Stimulated activated naive CD8-positive, alpha-beta T cell treated with anti-CD3 and anti-CD28 coated beads, Interleukin-15, Interleukin-2, amounts not matched to agents 100 ng/mL and 50 ng/mL, for 24 hours (primary cell): ENCODE measurements at regions not wholly inside any gene's neighbourhood (a gene's known extent, or its start where the extent isn't known, plus 50 kb on each side); places are given as distances from the start of the nearest gene placed in this dataset.
"Not testable (repeated sequence)": the region's sequence is repeated elsewhere in the genome, so short reads cannot be mapped to it uniquely, and the experiment has no call there.

Experiments used
- H3K27ac Mint-ChIP-seq: one replicate; pipeline ENCODE4 v1.8.0; 2021; ENCODE audit warnings: mild to moderate bottlenecking, mixed read lengths
- H3K27me3 Mint-ChIP-seq: one replicate; pipeline ENCODE4 v1.8.0; 2021; ENCODE audit warnings: mixed read lengths
- H3K36me3 Mint-ChIP-seq: one replicate; pipeline ENCODE4 v1.8.0; 2021; ENCODE audit warnings: low read depth, mixed read lengths
- H3K4me1 Mint-ChIP-seq: one replicate; pipeline ENCODE4 v1.8.0; 2021; ENCODE audit warnings: low read depth, mixed read lengths
- H3K4me3 Mint-ChIP-seq: one replicate; pipeline ENCODE4 v1.8.0; 2021; ENCODE audit warnings: mild to moderate bottlenecking, mixed read lengths
- H3K9me3 Mint-ChIP-seq: one replicate; pipeline ENCODE4 v1.8.0; 2021; ENCODE audit warnings: mixed read lengths

GRCh38 chr14:106522990-106523389 is 996.6 kb downstream of the TMEM121 start:
- peaks cover 9% of the 10 kb centered on the region for H3K27me3 Mint-ChIP-seq
- no peak overlapping the region for H3K4me3 Mint-ChIP-seq
- H3K27ac Mint-ChIP-seq, result no peak overlapping the region
- peaks cover 3% of the 10 kb centered on the region for H3K4me1 Mint-ChIP-seq
- no peaks in the 10 kb centered on the region for H3K36me3 Mint-ChIP-seq
- no peaks in the 10 kb centered on the region for H3K9me3 Mint-ChIP-seq

- no peaks in the 10 kb centered on the region for H3K36me3 Mint-ChIP-seq
- no peak overlapping the region for H3K27ac Mint-ChIP-seq
- no peaks in the 10 kb centered on the region for H3K4me1 Mint-ChIP-seq
- H3K4me3 Mint-ChIP-seq, result no peak overlapping the region
- H3K27me3 Mint-ChIP-seq, result peaks cover 7% of the 10 kb centered on the region
- no peaks in the 10 kb centered on the region for H3K9me3 Mint-ChIP-seq
Observed at GRCh38 chr14:106528717-106529116, 1002.3 kb downstream of the TMEM121 start.

- Mint-ChIP-seq H3K9me3 (no peaks in the 10 kb centered on the region), H3K27ac (no peak overlapping the region), H3K4me1 (no peaks in the 10 kb centered on the region), H3K4me3 (no peak overlapping the region), H3K36me3 (no peaks in the 10 kb centered on the region), H3K27me3 (peaks cover 10% of the 10 kb centered on the region)
Observed at GRCh38 chr14:106530031-106530422, 1003.6 kb downstream of the TMEM121 start.

GRCh38 chr14:106530423-106531107 is 1004.2 kb downstream of the TMEM121 start:
- H3K4me3 Mint-ChIP-seq, result no peak overlapping the region

GRCh38 chr14:106537597-106537996 is 1011.2 kb downstream of the TMEM121 start:
- H3K27ac Mint-ChIP-seq, H3K36me3 Mint-ChIP-seq, H3K4me3 Mint-ChIP-seq, H3K9me3 Mint-ChIP-seq: not testable (repeated sequence)
- peaks cover 16% of the 10 kb centered on the region for H3K27me3 Mint-ChIP-seq
- H3K4me1 Mint-ChIP-seq, result peaks cover 22% of the 10 kb centered on the region

More at GRCh38 chr14:106530423-106531107, 1004.2 kb downstream of the TMEM121 start:
- H3K27ac Mint-ChIP-seq, result no peak overlapping the region
- no peaks in the 10 kb centered on the region for H3K4me1 Mint-ChIP-seq
- no peaks in the 10 kb centered on the region for H3K9me3 Mint-ChIP-seq
- peaks cover 10% of the 10 kb centered on the region for H3K27me3 Mint-ChIP-seq
- no peaks in the 10 kb centered on the region for H3K36me3 Mint-ChIP-seq

- H3K4me3 Mint-ChIP-seq, result no peak overlapping the region
- no peaks in the 10 kb centered on the region for H3K36me3 Mint-ChIP-seq
- H3K4me1 Mint-ChIP-seq, result peaks cover 22% of the 10 kb centered on the region
- peaks cover 16% of the 10 kb centered on the region for H3K27me3 Mint-ChIP-seq
- no peaks in the 10 kb centered on the region for H3K9me3 Mint-ChIP-seq
- no peak overlapping the region for H3K27ac Mint-ChIP-seq
Observed at GRCh38 chr14:106538201-106538600, 1011.8 kb downstream of the TMEM121 start.

GRCh38 chr14:106547735-106548434 is 1021.5 kb downstream of the TMEM121 start:
- no peak overlapping the region for H3K27ac Mint-ChIP-seq
- H3K9me3 Mint-ChIP-seq, result no peaks in the 10 kb centered on the region

GRCh38 chr14:106549064-106549463 is 1022.7 kb downstream of the TMEM121 start:
- Mint-ChIP-seq H3K27ac (no peak overlapping the region), H3K4me1 (peaks cover 8% of the 10 kb centered on the region), H3K4me3 (no peak overlapping the region), H3K9me3 (no peaks in the 10 kb centered on the region), H3K36me3 (no peaks in the 10 kb centered on the region), H3K27me3 (peaks cover 6% of the 10 kb centered on the region)

More at GRCh38 chr14:106547735-106548434, 1021.5 kb downstream of the TMEM121 start:
- no peaks in the 10 kb centered on the region for H3K36me3 Mint-ChIP-seq
- peaks cover 6% of the 10 kb centered on the region for H3K27me3 Mint-ChIP-seq
- H3K4me1 Mint-ChIP-seq, result peaks cover 8% of the 10 kb centered on the region
- no peak overlapping the region for H3K4me3 Mint-ChIP-seq

GRCh38 chr14:106551265-106551664 is 1024.9 kb downstream of the TMEM121 start:
- H3K4me1 Mint-ChIP-seq, result peaks cover 8% of the 10 kb centered on the region
- H3K27me3 Mint-ChIP-seq, result peaks cover 6% of the 10 kb centered on the region
- H3K27ac Mint-ChIP-seq, result no peak overlapping the region
- no peaks in the 10 kb centered on the region for H3K36me3 Mint-ChIP-seq
- no peaks in the 10 kb centered on the region for H3K9me3 Mint-ChIP-seq
- no peak overlapping the region for H3K4me3 Mint-ChIP-seq

GRCh38 chr14:106556211-106556610 is 1029.8 kb downstream of the TMEM121 start:
- H3K27ac Mint-ChIP-seq, H3K4me3 Mint-ChIP-seq, H3K27me3 Mint-ChIP-seq: not testable (repeated sequence)

GRCh38 chr14:106556665-106557289 is 1030.4 kb downstream of the TMEM121 start:
- H3K27ac Mint-ChIP-seq, result no peak overlapping the region
- H3K9me3 Mint-ChIP-seq, result no peaks in the 10 kb centered on the region
- H3K4me1 Mint-ChIP-seq, result no peaks in the 10 kb centered on the region
- H3K4me3 Mint-ChIP-seq, result no peak overlapping the region
- H3K36me3 Mint-ChIP-seq, result no peaks in the 10 kb centered on the region
- peaks cover 9% of the 10 kb centered on the region for H3K27me3 Mint-ChIP-seq

More at GRCh38 chr14:106556211-106556610, 1029.8 kb downstream of the TMEM121 start:
- not testable (repeated sequence) for H3K4me1 Mint-ChIP-seq, H3K9me3 Mint-ChIP-seq, H3K36me3 Mint-ChIP-seq

GRCh38 chr14:106562451-106562850 is 1036.1 kb downstream of the TMEM121 start:
- no peaks in the 10 kb centered on the region for H3K4me1 Mint-ChIP-seq
- peaks cover 21% of the 10 kb centered on the region for H3K27me3 Mint-ChIP-seq
- H3K27ac Mint-ChIP-seq, result no peak overlapping the region
- H3K4me3 Mint-ChIP-seq, result no peak overlapping the region
- H3K36me3 Mint-ChIP-seq, result no peaks in the 10 kb centered on the region
- no peaks in the 10 kb centered on the region for H3K9me3 Mint-ChIP-seq

GRCh38 chr14:106564058-106564643 is 1037.8 kb downstream of the TMEM121 start:
- Mint-ChIP-seq H3K36me3 (no peaks in the 10 kb centered on the region), H3K4me3 (no peak overlapping the region), H3K9me3 (no peaks in the 10 kb centered on the region), H3K4me1 (no peaks in the 10 kb centered on the region), H3K27me3 (peaks cover 18% of the 10 kb centered on the region), H3K27ac (no peak overlapping the region)

- no peak overlapping the region for H3K4me3 Mint-ChIP-seq
- H3K4me1 Mint-ChIP-seq, result no peaks in the 10 kb centered on the region
- no peak overlapping the region for H3K27ac Mint-ChIP-seq
Observed at GRCh38 chr14:106578481-106578880, 1052.1 kb downstream of the TMEM121 start.

GRCh38 chr14:106579084-106579483 is 1052.7 kb downstream of the TMEM121 start:
- Mint-ChIP-seq H3K4me3 (no peak overlapping the region), H3K36me3 (no peaks in the 10 kb centered on the region), H3K4me1 (no peaks in the 10 kb centered on the region), H3K9me3 (no peaks in the 10 kb centered on the region), H3K27ac (no peak overlapping the region), H3K27me3 (peaks cover 7% of the 10 kb centered on the region)

More at GRCh38 chr14:106578481-106578880, 1052.1 kb downstream of the TMEM121 start:
- Mint-ChIP-seq H3K27me3 (peaks cover 9% of the 10 kb centered on the region), H3K9me3 (no peaks in the 10 kb centered on the region), H3K36me3 (no peaks in the 10 kb centered on the region)
